Mesenteric fat pad (tissue), 1 donor: ENCODE measurements at regions not wholly inside any gene's neighbourhood (a gene's known extent, or its start where the extent isn't known, plus 50 kb on each side); places are given as distances from the start of the nearest gene placed in this dataset.

Experiments
- DNase-seq: peaks from one replicate; pipeline ENCODE4 v3.0.0-alpha.2; 2020; ENCODE audit warnings: low spot score
- donor health status: DM: yes; HTN: yes; CAD: no.

DNA sequence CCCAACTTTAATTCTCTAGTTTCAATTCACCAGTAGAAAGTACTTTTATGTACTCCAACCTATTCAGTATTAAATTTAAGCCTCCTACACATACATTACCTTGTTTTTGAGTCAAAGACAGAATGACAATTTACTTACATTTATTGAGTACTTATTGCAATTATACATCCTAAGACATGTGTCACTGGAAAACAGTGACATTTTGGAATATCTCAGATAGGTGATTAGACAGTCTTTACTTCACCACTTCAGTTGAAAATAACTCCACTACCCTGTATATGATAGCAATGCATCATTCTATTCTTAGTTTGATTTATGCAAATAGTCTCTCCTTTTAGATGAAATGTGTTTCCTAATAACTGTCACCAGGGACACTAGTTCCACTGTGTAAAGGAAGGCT, 461.5 kb downstream of the TUSC7 start:
- no peak for DNase-seq

DNA sequence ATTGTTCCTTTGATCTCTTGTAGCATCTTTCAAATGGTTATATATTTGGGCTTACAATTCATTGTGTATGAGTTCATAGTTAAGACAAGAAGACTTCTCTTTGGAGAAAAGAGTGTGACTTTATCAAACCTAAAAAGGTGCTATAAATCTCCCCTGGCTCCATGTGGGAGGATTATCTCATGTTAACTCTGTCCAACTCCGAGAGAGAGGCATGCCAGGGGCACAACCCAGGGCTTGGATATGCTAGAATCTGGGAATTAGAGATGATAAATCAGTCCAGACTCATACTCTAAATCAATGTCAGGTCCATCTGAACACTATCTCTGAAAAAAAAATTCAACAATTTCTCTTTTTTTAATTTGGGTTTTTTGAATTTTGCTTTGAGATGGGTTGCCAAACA, 462.8 kb downstream of the TUSC7 start:
- DNase-seq, result no peak

DNA sequence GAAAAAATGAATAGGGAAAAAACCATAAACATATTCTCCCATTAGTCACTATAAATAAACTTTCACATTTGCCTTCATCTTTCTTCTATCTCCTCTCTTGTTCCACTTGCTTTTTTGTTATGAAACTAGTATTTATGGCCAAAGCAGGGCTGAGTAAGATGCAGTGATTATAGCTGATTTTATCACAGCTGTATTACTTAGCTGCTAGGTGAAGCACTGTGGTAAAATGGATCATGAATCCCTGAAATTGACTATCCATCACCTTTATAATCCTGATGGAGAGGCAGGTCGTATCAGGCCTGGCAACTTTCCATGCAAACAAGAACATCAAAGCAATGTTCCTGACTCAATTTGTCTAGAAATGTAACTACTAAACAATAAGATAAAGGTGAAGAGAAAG, 471.6 kb downstream of the TUSC7 start:
- DNase-seq, result no peak

DNA sequence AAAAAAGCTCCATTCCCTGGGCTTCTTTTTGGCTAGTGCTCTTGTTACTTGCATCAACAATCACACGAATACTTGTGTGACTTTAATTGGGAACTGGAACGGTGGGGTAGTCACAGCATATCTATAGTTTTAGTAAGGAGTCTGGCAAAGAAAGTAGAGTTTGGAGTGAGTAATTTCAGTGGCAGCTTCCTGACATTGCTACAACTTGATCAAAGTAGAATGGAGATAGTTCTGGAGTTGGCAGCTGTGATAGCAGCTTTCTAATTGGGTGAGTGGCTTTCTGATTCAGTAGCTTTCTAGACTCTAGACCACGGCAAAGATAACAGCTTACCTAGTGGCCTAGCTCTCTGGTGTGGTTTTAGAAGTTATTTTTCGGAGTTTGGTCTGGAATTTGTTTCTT, 475.0 kb downstream of the TUSC7 start:
- no peak for DNase-seq

DNA sequence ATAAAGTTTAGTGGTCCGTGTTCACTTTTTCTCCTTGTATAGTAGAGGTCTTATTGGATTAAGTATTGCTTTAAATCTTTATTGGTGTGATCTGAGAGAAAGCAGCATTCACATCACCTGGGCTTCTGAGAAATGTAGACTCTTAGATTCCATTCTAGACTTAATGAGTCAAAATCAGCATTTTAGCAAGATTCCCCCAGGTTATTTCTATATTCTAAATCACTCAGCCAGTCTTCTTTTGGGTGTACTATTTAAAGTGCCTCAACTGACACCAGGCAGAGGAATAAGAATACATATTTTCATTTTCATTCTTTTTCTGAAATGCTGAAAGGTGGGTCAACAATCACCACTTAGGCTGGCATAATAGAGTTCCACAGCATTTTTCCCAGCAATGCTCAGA, 481.7 kb downstream of the TUSC7 start:
- DNase-seq, result no peak

DNA sequence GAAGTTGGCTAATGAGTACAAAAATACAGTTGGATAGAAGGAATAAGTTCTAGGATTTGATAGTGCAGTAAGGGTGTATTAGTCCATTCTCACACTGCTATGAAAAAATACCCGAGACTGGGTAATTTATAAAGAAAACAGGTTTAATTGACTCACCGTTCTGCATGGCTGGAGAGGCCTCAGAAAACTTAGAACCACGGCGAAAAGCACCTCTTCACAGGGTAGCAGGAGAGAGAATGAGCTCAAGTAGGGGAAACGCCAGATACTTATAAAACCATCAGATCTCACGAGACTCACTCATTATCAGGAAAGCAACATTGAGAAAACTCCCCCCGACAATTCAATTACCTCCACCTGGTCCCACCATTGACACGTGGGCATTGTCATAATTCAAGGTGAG, 483.3 kb downstream of the TUSC7 start:
- DNase-seq, result no peak

DNA sequence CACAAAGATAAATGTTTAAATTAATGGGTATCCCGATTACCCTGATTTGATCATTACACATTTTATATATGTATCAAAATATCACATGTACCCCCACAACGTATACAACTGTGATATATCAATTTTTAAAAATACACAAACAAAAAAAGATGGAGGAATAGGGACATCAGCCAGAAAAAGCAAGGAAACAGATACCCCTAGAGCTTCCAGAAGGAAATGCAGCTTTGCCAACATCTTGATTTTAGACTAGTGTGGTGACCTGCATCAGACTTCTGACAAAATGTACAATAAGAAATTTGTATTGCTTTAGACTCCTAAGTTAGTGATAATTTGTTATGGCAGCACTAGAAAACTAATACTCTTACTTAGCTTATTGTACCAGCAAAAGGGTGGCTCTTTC, 483.8 kb downstream of the TUSC7 start:
- DNase-seq, result no peak

DNA sequence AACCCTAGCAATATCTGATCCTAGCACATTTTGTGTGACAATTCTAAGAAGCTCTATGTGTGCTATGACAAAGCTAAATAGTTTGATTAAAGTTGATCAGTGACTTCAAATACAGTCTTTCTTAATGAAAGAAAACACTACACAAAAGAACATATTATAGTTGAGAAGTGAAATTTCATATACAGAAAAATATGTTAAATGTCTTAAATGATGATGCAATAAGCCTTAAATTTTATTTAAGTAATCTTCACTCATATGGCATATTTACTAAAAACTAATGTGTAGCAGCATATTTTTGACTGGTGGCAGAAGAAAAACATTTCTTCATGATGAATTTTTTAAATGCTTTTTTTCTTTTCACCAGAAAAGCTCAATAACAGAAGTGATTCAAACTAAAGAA, 485.5 kb downstream of the TUSC7 start:
- DNase-seq, result no peak

DNA sequence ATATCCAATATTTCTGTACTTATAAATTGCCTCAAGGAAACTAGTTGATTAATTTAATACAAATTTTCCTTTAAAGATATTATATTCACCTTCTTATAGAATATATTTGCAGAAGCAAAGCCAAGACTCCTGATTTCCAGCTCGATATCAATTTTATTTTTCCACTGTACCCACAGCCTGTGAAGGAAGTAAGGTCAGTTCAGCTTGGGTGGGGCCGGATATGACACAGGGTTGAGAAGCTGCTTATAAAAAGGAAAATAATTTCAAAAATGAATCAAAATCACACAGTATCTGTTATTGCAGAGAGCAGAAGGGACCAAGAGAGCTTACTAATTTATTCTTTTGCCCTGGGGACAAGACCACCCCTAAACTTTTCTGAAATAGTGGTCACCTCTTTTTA, 491.4 kb downstream of the TUSC7 start:
- no peak for DNase-seq

DNA sequence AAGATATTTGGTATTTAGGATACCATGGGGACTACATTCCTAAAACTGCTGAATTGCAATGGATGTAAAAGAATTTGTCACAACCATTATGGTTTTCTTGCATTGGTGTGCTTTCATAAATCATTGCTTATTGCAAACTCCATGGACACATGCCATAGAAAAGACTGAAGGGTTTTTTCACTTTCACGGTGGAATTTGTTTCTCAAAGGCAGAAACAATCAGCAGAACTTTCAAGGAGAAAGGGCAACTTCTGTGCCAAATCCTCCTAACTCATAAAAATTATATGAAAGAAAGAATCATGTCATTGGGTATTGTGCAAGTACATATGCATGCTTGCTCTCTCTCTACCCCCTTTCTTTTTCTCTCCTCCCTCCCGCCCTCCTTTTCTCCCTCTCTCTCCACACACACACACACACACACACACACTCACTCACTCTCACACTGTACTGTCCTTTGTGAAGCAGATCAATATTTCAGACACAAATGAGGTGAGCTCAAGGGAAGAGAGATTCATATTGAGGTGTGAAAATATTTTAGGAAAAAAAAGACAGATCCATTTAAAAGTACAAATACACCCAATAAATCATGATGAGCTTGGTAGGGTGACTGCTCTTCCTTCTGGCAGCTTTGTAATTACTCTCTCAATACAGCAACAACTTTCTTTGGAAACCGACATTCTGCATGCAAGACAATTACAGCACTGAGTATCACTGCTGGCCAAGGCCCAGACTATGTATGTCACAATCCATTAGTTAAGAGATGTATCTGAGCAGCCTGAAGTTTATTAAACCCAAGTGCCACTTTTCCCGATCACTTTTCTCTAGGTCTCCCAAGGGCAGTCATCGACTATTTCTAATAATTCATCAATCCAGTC, 492.6 kb downstream of the TUSC7 start:
- no peak for DNase-seq

DNA sequence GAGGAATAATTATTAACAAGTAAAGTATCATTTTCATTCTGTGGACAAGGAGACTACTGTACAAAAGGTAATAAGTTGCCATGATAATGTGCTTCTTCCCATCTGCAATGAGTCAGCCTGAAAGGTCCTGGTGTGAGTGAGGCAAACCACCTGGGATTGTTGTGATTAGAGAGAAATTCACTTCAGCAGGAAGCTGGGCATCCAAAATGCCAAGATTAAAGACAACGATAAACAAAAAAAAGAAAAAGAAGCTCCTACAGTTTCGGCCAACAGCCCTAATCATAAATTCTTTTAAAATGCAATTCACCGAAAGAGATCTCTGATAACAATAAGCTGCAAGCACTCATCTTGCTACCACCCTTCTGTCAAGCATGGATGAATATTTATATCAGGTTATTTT, 507.8 kb downstream of the TUSC7 start:
- no peak for DNase-seq

DNA sequence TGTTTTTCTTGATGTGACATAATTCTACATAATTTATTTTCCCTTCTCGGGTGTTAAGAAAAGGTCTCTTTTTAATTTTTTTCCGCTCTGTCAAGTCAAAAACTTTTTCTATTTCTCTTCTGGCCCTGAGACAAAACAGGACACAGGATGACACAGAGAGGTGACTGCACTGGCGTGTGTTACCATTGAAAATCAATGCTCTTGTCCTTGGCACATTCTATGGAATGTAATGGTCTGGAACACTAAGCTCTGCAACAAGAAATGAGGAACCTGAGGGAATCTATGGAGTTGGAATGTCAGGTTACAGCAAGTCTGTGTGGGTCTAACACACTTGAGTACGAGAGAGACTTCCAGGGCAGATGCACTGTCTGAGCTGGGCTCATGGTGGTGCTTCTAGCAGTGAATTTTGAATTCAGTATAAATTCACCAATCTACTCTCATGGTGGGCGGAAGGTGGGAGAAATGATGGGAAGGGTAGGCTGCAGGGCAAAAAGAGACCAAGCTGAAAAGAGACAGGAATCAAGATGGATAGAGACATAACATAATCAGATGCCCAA, 508.3 kb downstream of the TUSC7 start:
- no peak for DNase-seq

DNA sequence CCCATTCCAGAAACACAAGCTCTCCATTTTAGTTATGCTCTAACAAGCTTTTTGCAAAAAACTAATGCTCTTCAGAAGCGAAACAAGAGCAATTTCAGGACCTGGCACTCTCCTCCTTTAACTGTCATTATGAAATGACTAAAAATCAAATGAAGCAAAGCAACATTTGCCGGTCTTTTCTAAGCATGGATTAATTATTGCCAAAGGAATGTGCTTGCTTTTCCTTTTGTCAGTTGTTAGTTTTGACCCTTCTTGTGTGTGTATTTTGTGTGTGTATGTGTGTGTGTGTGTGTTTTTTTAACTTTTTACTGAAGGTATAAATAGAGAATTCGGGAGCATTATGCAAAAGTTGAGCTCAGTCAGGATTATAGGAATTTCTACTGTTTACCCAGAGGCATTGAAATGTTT, 509.1 kb downstream of the TUSC7 start:
- DNase-seq, result no peak

DNA sequence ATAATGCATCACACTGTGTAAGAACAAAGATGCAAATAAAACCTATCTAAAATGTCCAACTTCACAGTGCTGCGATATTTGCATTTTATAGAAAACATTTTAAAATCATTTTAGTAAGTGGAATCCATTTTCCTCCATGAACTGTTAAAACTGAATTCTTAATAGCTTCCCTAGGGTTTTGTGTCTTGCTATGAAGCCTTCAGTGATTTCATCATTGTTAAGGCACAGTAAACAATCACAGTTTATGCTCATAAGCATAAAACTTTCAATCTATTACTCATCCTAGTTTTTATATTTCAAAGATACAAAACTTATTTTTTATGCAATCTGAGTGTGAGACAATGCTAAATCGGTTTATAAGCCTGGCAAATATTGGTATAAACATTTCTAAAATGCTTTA, 509.7 kb downstream of the TUSC7 start:
- no peak for DNase-seq

DNA sequence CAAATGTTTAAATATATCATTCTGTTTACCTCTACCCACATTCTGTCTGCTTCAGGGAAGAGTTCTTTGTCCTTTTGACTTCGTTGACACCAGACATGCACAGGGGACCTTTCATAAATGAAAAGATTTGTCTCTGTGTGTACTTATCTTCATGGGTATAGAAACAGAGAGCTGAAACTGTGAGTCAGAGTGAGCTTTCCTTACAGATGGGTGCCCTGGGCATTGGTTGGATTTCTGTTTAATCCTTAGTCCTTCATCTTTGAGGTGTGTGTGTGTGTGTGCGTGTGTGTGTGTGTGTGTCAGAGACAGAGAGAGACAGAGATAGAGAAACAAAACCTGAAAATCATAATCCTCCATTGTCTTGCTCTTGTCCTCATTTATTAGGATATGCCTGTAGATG, 517.4 kb downstream of the TUSC7 start:
- DNase-seq, result no peak

DNA sequence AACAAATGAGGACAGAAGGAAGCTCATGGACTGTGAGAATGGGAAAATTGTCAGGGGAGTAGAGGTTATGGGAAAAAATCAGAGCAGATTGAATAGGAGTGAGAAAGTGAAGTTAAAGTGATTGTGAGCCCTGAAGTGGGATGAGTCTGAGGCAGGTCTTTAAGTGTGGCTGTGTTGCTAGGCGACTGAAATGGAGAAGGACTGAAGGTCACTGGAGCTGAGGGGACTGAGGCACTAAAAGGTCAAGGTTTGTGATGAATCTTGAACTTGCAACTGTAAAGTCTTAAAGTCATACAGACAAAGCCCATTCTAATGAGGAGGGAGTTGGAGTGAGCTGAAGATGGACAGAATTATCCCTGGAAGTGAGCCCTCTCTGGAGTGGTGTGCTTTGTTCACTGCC, 518.9 kb downstream of the TUSC7 start:
- no peak for DNase-seq

DNA sequence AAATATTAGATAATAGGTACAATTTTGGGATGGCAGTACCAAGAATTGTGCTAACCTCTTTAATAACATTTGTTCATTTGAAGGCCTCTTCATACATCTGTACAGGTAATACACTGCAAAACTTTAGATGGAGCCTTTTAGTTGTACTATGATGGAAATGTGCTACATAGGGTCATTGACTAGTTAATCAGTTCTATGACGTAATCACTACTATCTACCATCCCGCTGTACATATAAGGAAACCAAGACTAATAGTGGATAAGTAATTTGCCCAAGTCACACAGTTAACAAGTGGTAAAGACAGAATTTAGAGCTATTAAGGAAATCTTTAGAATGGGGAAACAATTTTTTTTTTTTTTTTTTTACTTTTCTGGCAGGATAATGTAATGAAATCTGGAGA, 521.3 kb downstream of the TUSC7 start:
- DNase-seq, result no peak

DNA sequence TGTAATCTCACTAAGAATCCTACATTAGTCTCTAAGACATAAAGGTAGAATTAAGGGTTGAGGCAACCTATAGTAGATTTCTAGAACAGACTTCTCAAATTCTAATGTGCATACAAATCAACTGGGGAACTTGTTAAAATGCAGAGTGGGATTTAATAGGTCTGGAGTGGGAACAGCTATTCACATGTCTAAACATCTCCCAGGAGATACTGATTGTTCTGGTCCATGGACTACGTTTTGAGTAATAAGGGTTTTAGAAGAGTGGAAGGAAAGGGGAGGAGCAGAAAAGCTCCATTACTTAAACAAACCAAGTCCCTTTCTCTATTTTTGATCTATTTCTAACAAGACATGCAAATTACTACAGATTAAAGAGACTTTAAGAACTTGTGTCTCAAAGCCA, 524.8 kb downstream of the TUSC7 start:
- no peak for DNase-seq

DNA sequence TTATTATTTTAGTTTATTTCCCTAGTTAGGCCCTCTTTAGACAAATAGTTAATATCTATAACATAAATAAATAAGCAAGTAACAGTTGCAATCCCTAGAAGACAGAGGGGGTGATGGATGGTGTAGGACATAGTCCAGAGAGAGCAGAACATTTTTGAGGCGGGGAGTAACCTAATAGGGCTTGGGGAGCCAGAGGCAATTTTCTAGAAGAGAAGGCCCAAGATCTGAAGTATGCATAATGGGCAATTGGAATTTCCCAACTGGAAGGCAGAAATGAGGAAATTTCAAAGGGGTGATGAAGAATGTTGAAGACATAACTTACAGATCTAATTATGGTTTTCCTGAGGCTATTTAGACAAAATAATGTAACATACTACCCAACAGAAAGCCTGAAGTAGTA, 525.7 kb downstream of the TUSC7 start:
- DNase-seq, result no peak

DNA sequence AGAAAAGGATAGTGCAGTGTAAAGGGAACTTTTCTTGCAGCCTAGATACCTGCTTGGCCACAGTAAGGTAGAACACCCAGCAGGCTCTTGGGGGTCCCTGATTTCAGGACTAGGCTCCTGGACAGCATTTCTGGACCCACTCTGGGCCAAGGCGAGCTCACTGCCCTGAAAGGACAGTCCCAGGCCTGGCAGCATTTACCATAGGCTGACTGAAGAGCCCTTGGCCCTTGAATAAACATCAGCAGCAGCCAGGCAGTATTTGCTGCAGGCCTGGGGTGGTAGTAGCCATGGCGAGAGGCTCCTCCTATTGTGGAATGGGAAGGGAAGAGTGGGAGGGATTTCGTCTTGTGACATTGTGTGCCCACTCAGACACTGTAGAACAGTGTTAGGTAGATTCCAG, 529.2 kb downstream of the TUSC7 start:
- no peak for DNase-seq

DNA sequence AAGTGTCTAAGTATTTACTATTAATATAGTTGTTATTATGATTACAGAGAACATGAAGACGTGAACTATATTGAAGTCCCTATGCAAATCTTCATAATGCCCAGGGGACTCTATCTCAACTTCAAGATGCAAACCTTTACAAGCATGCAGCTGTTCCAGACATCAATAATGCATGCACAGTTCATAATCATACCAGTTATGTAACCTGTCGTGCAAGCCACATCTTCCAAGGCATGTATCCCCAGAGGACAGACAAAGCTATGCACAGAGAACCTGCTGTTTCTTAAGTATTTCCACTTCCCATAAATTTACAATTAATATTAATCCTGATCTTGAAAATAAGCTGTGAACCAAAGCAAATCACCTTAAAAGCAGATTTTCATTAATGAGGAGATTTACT, 534.1 kb downstream of the TUSC7 start:
- no peak for DNase-seq

DNA sequence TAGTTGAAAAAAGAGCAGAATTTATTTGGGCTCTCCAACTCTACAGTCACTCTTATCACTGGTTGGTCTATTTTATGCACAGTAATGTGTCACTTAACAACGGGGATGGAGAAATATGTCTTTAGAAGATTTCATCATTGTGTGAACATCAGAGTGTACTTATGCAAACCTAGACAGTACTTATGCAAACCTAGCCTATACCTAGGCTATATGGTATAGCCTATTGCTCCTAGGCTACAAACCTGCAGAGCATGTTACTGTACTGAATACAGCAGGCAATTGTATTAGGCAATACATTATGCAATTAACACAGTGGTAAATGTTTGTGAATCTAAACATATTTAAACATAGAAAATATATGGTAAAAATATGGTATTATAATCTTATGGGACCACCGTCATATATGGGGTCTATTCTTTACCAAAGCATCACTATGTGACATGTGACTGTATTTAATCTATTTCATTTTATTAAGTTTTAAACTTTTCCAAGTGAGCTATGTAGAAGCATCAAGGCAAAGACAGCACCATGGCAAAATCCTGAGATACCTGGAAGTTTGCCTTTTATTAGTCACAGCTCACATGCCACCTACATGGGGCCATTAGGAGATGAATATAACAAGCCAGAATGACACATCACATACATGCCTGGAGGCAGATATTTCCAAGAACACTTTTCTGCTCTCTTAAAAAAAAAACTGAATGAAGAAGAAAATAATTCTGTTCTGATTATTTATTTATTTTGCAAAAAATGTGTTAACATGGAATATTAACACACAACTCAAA, 537.4 kb downstream of the TUSC7 start:
- DNase-seq, result no peak

DNA sequence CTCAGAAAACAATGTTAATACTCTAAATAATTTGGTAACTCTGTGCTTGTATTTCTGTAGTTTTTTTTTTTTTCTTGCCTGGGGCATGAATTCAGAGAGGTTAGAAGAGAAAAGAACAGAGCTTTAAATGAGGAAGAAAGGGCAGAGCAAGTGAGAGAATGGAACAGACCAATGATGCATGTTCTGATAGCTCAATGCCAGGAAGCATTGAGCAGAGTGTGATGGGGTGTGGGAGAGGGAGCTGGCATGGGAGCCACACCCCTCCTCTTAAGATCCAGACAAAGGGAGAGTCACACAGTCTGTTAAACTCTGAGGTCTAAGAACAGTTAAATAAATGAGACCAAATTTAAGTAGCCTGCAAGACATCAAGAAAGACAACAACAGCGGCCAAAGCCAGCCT, 538.6 kb downstream of the TUSC7 start:
- no peak for DNase-seq
